Upper lobe of right lung (tissue), 1 donor: ENCODE measurements at regions not wholly inside any gene's neighbourhood (a gene's known extent, or its start where the extent isn't known, plus 50 kb on each side); places are given as distances from the start of the nearest gene placed in this dataset.
"Not testable (repeated sequence)": the region's sequence is repeated elsewhere in the genome, so short reads cannot be mapped to it uniquely, and the experiment has no call there.

Experiments used
- ATAC-seq: fragments of 200-7000 bp; cut with Tn5 transposase; one replicate; pipeline ENCODE4 v1.9.1; 2020; ENCODE audit warnings: mild to moderate bottlenecking, moderate library complexity
- DNase-seq: peaks from one replicate; pipeline ENCODE4 v3.0.0-alpha.2; 2020
- H3K27ac ChIP-seq: fragments of 200-600 bp; one replicate; pipeline ENCODE4 v1.8.0; 2022
- H3K27me3 ChIP-seq: fragments of 200-600 bp; one replicate; pipeline ENCODE4 v1.8.0; 2022; ENCODE audit warnings: mild to moderate bottlenecking
- H3K36me3 ChIP-seq: fragments of 200-600 bp; one replicate; pipeline ENCODE4 v1.8.0; 2022
- H3K4me1 ChIP-seq: fragments of 200-600 bp; one replicate; pipeline ENCODE4 v1.8.0; 2022
- H3K4me3 ChIP-seq: fragments of 200-600 bp; one replicate; pipeline ENCODE4 v1.8.0; 2022; ENCODE audit warnings: mild to moderate bottlenecking
- H3K9me3 ChIP-seq: fragments of 200-600 bp; one replicate; pipeline ENCODE4 v1.8.0; 2022
- intact Hi-C: fragments of 100-400 bp; cut with DNase I; formaldehyde crosslinking; loops from one replicate; pipeline ENCODE4 v1.11.0; 2022
- TF ChIP-seq, protein P1 (sequence below): fragments of 200-600 bp; IDR thresholded peaks from one replicate; pipeline ENCODE4 v1.8.0; 2022; ENCODE audit warnings: antibody characterized with exemption
- donor health status: DM: no; HTN: yes; CAD: no; lungs with severe emphysema.

DNA sequence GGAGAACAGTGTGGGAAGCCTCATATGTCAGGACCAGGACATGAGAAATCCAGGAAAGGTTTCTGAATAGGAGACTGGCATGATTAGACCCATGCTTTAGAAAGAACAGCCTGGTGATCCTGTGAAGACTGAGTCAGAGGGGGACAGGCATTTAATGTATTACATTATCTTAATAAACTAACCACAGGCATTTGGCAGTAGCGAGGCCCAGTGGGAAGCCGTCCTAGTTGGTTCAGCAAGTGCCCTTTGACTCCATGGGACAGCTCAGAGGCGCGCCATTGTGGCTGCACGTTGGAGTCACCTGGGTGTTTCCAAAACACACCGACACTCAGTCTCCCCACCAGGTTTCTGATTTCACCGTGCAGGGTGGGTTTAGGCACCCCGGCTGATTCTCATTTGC lies 90.5 kb upstream of the DGKG start:
- no peaks in the 10 kb centered on the region for H3K4me1 ChIP-seq
- TF ChIP-seq, protein P1, sequence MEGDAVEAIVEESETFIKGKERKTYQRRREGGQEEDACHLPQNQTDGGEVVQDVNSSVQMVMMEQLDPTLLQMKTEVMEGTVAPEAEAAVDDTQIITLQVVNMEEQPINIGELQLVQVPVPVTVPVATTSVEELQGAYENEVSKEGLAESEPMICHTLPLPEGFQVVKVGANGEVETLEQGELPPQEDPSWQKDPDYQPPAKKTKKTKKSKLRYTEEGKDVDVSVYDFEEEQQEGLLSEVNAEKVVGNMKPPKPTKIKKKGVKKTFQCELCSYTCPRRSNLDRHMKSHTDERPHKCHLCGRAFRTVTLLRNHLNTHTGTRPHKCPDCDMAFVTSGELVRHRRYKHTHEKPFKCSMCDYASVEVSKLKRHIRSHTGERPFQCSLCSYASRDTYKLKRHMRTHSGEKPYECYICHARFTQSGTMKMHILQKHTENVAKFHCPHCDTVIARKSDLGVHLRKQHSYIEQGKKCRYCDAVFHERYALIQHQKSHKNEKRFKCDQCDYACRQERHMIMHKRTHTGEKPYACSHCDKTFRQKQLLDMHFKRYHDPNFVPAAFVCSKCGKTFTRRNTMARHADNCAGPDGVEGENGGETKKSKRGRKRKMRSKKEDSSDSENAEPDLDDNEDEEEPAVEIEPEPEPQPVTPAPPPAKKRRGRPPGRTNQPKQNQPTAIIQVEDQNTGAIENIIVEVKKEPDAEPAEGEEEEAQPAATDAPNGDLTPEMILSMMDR: no peak
- no peaks in the 10 kb centered on the region for H3K36me3 ChIP-seq
- ATAC-seq (no peak), DNase-seq (no peak)
- intact Hi-C loops: no loop called here
- H3K27me3 ChIP-seq: no peaks in the 10 kb centered on the region
- H3K27ac ChIP-seq: no peak overlapping the region
- H3K9me3 ChIP-seq: no peaks in the 10 kb centered on the region
- H3K4me3 ChIP-seq: no peak overlapping the region

DNA sequence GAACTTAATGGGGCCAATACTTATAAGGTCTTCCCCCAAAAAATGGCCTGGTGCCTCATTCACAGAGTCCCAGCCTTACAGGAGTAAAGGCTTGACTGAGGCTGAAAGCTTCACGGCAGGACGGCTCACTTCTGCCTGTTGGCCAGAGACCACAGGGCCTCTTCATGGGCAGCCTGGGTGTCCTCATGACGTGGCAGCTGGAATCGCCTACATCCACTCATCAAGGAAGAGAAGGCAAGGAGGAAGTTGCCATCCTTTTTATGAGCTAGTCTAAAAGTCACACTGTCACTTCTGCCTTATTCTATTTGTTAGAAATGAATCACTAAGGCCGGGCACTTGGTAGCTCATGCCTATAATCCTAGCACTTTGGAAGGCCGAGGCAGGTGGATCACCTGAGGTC lies 89.3 kb upstream of the DGKG start:
- no peak overlapping the region for H3K4me3 ChIP-seq
- ATAC-seq (no peak), DNase-seq (no peak)
- TF ChIP-seq, protein P1: no peak
- no peaks in the 10 kb centered on the region for H3K4me1 ChIP-seq
- intact Hi-C loops: no loop called here
- no peak overlapping the region for H3K27ac ChIP-seq
- no peaks in the 10 kb centered on the region for H3K36me3 ChIP-seq
- H3K27me3 ChIP-seq: no peaks in the 10 kb centered on the region
- no peaks in the 10 kb centered on the region for H3K9me3 ChIP-seq

DNA sequence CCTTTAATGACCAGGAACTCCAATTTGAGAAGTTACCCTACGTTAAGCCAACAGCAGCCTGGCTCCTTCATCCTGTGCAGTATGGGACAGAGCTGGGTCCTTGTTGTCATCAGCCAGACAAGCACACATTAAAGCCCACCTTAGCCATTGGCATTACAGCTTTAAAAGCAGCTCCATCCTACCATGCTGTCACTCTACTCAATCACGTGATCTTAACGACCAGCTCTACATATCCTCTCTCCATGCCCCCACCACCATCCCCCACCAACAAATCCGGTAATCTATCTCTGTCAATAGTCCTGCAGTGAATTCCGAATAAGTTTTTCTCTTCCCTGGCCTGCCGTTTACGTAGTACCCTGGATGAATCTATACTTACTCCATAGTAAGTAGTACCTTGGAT lies 82.9 kb upstream of the DGKG start:
- no peaks in the 10 kb centered on the region for H3K9me3 ChIP-seq
- no peak for ATAC-seq
- no peak overlapping the region for H3K27ac ChIP-seq
- H3K36me3 ChIP-seq: no peaks in the 10 kb centered on the region
- TF ChIP-seq, protein P1: no peak
- intact Hi-C loops: no loop called here
- no peaks in the 10 kb centered on the region for H3K4me1 ChIP-seq
- no peak for DNase-seq
- no peak overlapping the region for H3K4me3 ChIP-seq
- H3K27me3 ChIP-seq: no peaks in the 10 kb centered on the region

DNA sequence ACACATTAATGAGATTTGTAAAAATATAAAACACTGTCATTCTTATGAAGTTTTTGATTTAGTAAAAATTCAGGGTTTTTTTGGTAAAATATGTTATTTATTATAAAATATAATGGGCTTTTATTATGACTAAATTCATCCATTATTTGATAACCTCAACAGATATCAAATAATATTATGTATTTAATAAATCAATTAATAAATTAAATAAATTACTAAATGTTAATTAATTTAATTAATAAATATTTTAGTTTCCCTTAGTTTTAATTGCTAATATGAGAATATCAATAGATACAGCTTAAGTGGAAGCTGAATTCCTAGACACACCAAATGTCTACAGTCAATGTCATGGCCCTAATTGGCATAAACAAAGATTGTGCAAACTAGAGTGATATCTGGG lies 82.3 kb upstream of the DGKG start:
- TF ChIP-seq, protein P1: no peak
- intact Hi-C loops: no loop called here

DNA sequence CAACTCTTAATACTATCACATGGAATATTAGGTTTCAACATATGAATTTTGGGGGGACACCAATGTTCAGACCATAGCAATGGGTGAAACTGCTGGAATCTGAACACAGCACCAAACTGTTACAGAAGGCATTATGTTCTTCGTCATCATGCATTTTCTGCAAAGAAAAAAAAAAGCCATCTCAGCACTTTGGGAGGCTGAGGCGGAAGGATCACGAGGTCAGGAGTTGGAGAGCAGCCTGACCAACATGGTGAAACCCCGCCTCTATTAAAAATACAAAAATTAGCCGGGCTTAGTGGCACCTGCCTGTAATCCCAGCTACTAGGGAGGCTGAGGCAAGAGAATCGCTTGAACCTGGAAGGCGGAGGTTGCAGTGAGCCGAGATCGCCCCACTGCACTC lies 80.9 kb upstream of the DGKG start:
- H3K9me3 ChIP-seq, H3K27me3 ChIP-seq, H3K36me3 ChIP-seq, H3K4me3 ChIP-seq, ATAC-seq, H3K27ac ChIP-seq, DNase-seq, H3K4me1 ChIP-seq, intact Hi-C loops: not testable (repeated sequence)

More for the DNA sequence above, 82.3 kb upstream of the DGKG start:
- Histone ChIP-seq H3K4me3 (no peak overlapping the region), H3K9me3 (no peaks in the 10 kb centered on the region), H3K27me3 (no peaks in the 10 kb centered on the region), H3K4me1 (no peaks in the 10 kb centered on the region), H3K27ac (no peak overlapping the region), H3K36me3 (no peaks in the 10 kb centered on the region)
- DNase-seq: no peak
- no peak for ATAC-seq

DNA sequence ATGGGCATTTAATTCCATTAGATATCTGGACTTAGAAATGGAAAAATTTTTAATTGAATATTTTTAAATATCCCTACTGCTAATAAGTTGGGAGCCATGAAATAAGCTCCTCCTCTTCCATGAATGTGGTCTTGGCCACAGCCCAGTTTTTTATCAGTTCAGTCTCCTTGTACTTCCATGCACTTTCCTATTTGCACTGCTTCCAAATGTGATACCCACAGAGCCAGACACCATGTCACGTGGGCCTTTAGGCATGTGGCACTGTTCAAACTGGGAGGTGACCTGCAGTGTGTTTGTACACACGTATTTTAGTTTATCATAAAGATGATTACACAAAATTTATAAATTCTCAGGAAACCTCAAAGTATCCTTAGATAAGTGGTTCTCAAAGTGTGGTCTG lies 80.1 kb upstream of the DGKG start:
- DNase-seq (no peak), ATAC-seq (no peak)
- no peaks in the 10 kb centered on the region for H3K9me3 ChIP-seq
- intact Hi-C loops: no loop called here
- no peaks in the 10 kb centered on the region for H3K36me3 ChIP-seq
- H3K4me1 ChIP-seq: no peaks in the 10 kb centered on the region
- TF ChIP-seq, protein P1: no peak
- H3K27ac ChIP-seq: no peak overlapping the region
- no peak overlapping the region for H3K4me3 ChIP-seq
- H3K27me3 ChIP-seq: no peaks in the 10 kb centered on the region
